ENCODE measurements at regions not wholly inside any gene's neighbourhood (a gene's known extent, or its start where the extent isn't known, plus 50 kb on each side); places are given as distances from the start of the nearest gene placed in this dataset.

- H3K9me2 ChIP-seq (ENCODE audit: insufficient read depth) = no peaks in the 10 kb centered on the region
- H3K27ac ChIP-seq (ENCODE audit: low read depth, low read length) = no peak overlapping the region
- H3K9ac ChIP-seq (ENCODE audit: low read length) = no peak overlapping the region
- H3K4me3 ChIP-seq (replicated peaks in 1 of 2; ENCODE audit: low read depth in 1 of 2, low read length in 2 of 2) = no peak overlapping the region
- intact Hi-C loops (cut with micrococcal nuclease) = no loop called here
- H3K36me3 ChIP-seq (ENCODE audit: control insufficient read depth in 1 of 2, insufficient read depth in 2 of 2, low read length in 2 of 2) = no peaks in the 10 kb centered on the region
- no TSS peak for BruUV-seq (replicated peaks)
- ATAC-seq = no peak
- H4K20me1 ChIP-seq (ENCODE audit: insufficient read depth) = no peaks in the 10 kb centered on the region
- H3K79me2 ChIP-seq (ENCODE audit: insufficient read depth, low read length) = no peaks in the 10 kb centered on the region
- POLR2A ChIA-PET = no interaction called here
- DNase-seq (ENCODE audit: low read depth, low spot score) = no peak
- CTCF ChIA-PET = no interaction called here
- H2AFZ ChIP-seq (ENCODE audit: low read depth, low read length, poor library complexity, severe bottlenecking) = no peak overlapping the region
- H3K27me3 ChIP-seq (ENCODE audit: insufficient read depth, low read length) = no peaks in the 10 kb centered on the region
- RAD21 ChIA-PET (ENCODE audit: low non-redundant PET in 1 of 2, low total read pairs in 2 of 2, uncharacterized antibody in 2 of 2, unreplicated experiment in 2 of 2) = no interaction called here
- peaks cover 0 to 2% of the 10 kb centered on the region in 2 experiments; a peak in 1 of 4 replicates for H3K9me3 ChIP-seq (ENCODE audit: control insufficient read depth in 1 of 2, insufficient read depth in 1 of 2, low read depth in 1 of 2, low read length in 2 of 2)
- H3K4me2 ChIP-seq (ENCODE audit: low read length) = no peak overlapping the region
- H3K4me1 ChIP-seq (ENCODE audit: control insufficient read depth in 1 of 2, insufficient read depth in 2 of 2, low read length in 2 of 2) = no peaks in the 10 kb centered on the region
- no peak for TF ChIP-seq TCF7L2 (IDR thresholded peaks at IDR 0.05; ENCODE audit: borderline replicate concordance, extremely low read depth, insufficient read depth, insufficient read length)
- TF ChIP-seq, protein P1, sequence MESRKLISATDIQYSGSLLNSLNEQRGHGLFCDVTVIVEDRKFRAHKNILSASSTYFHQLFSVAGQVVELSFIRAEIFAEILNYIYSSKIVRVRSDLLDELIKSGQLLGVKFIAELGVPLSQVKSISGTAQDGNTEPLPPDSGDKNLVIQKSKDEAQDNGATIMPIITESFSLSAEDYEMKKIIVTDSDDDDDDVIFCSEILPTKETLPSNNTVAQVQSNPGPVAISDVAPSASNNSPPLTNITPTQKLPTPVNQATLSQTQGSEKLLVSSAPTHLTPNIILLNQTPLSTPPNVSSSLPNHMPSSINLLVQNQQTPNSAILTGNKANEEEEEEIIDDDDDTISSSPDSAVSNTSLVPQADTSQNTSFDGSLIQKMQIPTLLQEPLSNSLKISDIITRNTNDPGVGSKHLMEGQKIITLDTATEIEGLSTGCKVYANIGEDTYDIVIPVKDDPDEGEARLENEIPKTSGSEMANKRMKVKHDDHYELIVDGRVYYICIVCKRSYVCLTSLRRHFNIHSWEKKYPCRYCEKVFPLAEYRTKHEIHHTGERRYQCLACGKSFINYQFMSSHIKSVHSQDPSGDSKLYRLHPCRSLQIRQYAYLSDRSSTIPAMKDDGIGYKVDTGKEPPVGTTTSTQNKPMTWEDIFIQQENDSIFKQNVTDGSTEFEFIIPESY (IDR thresholded peaks at IDR 0.05; ENCODE audit: extremely low read depth, insufficient replicate concordance, low read length) = no peak
- no peak for TF ChIP-seq MAX (IDR thresholded peaks at IDR 0.05)
- no peak for TF ChIP-seq EZH2phosphoT487 (IDR thresholded peaks at IDR 0.05; ENCODE audit: borderline replicate concordance)
- TF ChIP-seq POLR2A (IDR thresholded peaks at IDR 0.05; ENCODE audit: borderline replicate concordance, extremely low read depth, insufficient read depth, insufficient read length) = no peak
- no peak for TF ChIP-seq SRF (IDR thresholded peaks at IDR 0.05; ENCODE audit: low read depth)
- no peak for TF ChIP-seq YY1 (IDR thresholded peaks at IDR 0.05; ENCODE audit: extremely low read depth, insufficient replicate concordance, low read depth, low read length)
- no peak for TF ChIP-seq SP1 (IDR thresholded peaks at IDR 0.05; ENCODE audit: low read depth)
- no peak for TF ChIP-seq CTCF (IDR thresholded peaks at IDR 0.05 in 2 of 3, conservative IDR thresholded peaks at IDR 0.05 in 1 of 3; ENCODE audit: borderline replicate concordance in 1 of 3, insufficient read depth in 1 of 3, low read depth in 2 of 3, low read length in 2 of 3)
- no peak for TF ChIP-seq FOSL1 (IDR thresholded peaks at IDR 0.05; ENCODE audit: low read depth)
- TF ChIP-seq JUND (IDR thresholded peaks at IDR 0.05) = no peak
- no peak for TF ChIP-seq EGR1 (IDR thresholded peaks at IDR 0.05; ENCODE audit: low read depth)
- TF ChIP-seq CEBPB (IDR thresholded peaks at IDR 0.05; ENCODE audit: low read depth) = no peak
- no peak for TF ChIP-seq ATF3 (IDR thresholded peaks at IDR 0.05)
- no peak for TF ChIP-seq EZH2 (IDR thresholded peaks at IDR 0.05)
- TF ChIP-seq CBX3 (IDR thresholded peaks at IDR 0.05; ENCODE audit: low read depth) = no peak
- no peak for TF ChIP-seq ZFX (IDR thresholded peaks at IDR 0.05)
- TF ChIP-seq SIN3A (IDR thresholded peaks at IDR 0.05; ENCODE audit: low read depth) = no peak
These were observed 999.7 kb downstream of the TBC1D22A start for GRCh38 chr22:47762141-47762540.
